ENCODE measurements at regions not wholly inside any gene's neighbourhood (a gene's known extent, or its start where the extent isn't known, plus 50 kb on each side); places are given as distances from the start of the nearest gene placed in this dataset.

- Histone ChIP-seq H3K4me3 (no peak overlapping the region), H3K36me3 (no peaks in the 10 kb centered on the region), H3K9me3 (no peaks in the 10 kb centered on the region), H3K27me3 (no peaks in the 10 kb centered on the region), H3K4me1 (no peaks in the 10 kb centered on the region), H3K27ac (no peak overlapping the region)
- intact Hi-C loops (cut with DNase I) = no loop called here
- no peak for DNase-seq
- TF ChIP-seq POLR2AphosphoS5 (IDR thresholded peaks at IDR 0.05) (no peak), EP300 (IDR thresholded peaks at IDR 0.05) (no peak), POLR2A (IDR thresholded peaks at IDR 0.05) (no peak)
- TF ChIP-seq, protein P1, sequence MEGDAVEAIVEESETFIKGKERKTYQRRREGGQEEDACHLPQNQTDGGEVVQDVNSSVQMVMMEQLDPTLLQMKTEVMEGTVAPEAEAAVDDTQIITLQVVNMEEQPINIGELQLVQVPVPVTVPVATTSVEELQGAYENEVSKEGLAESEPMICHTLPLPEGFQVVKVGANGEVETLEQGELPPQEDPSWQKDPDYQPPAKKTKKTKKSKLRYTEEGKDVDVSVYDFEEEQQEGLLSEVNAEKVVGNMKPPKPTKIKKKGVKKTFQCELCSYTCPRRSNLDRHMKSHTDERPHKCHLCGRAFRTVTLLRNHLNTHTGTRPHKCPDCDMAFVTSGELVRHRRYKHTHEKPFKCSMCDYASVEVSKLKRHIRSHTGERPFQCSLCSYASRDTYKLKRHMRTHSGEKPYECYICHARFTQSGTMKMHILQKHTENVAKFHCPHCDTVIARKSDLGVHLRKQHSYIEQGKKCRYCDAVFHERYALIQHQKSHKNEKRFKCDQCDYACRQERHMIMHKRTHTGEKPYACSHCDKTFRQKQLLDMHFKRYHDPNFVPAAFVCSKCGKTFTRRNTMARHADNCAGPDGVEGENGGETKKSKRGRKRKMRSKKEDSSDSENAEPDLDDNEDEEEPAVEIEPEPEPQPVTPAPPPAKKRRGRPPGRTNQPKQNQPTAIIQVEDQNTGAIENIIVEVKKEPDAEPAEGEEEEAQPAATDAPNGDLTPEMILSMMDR (IDR thresholded peaks at IDR 0.05) = no peak
Observed at GRCh38 chr10:36583690-36584089, 541.7 kb upstream of the ANKRD30A start.

DNA sequence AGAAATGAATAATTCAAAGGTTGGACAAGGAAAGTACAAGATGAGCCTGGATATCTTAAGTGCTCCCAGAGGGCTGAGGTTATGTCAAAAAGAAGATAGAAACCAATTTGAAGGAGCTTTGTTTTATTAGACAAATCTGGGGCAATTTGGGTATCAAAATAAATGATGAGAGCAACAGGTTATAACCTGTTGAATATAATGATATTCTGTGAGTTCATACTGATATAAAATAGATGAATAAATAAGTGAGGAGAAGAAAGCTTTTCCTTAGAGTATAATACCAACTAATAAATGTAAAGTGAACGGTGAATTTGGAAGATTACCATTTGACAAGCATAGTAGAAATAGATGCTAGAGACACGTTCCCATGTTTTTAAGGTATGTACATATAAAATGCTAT is 544.2 kb upstream of the ANKRD30A start:
- Histone ChIP-seq H3K9me3 (no peaks in the 10 kb centered on the region), H3K27ac (no peak overlapping the region), H3K36me3 (no peaks in the 10 kb centered on the region), H3K4me3 (no peak overlapping the region), H3K4me1 (no peaks in the 10 kb centered on the region), H3K27me3 (no peaks in the 10 kb centered on the region)
- intact Hi-C loops (cut with DNase I) = no loop called here
- TF ChIP-seq POLR2A (IDR thresholded peaks at IDR 0.05) (no peak), POLR2AphosphoS5 (IDR thresholded peaks at IDR 0.05) (no peak), EP300 (IDR thresholded peaks at IDR 0.05) (no peak)
- TF ChIP-seq, protein P1 (IDR thresholded peaks at IDR 0.05) = no peak
- WGBS, 2 donors = 85% methylated on average over 2 of the region's 2 CpGs
- no peak for DNase-seq

- Histone ChIP-seq H3K27ac (no peak overlapping the region), H3K36me3 (no peaks in the 10 kb centered on the region), H3K4me1 (no peaks in the 10 kb centered on the region), H3K9me3 (no peaks in the 10 kb centered on the region), H3K4me3 (no peak overlapping the region), H3K27me3 (no peaks in the 10 kb centered on the region)
- 87 to 88% methylated on average over 5 of the region's 5 CpGs for WGBS, 2 donors
- no peak for TF ChIP-seq POLR2A (IDR thresholded peaks at IDR 0.05)
- no peak for TF ChIP-seq POLR2AphosphoS5 (IDR thresholded peaks at IDR 0.05)
- intact Hi-C loops (cut with DNase I) = no loop called here
- no peak for DNase-seq
Observed at GRCh38 chr10:36578306-36578705, 547.1 kb upstream of the ANKRD30A start.

DNA sequence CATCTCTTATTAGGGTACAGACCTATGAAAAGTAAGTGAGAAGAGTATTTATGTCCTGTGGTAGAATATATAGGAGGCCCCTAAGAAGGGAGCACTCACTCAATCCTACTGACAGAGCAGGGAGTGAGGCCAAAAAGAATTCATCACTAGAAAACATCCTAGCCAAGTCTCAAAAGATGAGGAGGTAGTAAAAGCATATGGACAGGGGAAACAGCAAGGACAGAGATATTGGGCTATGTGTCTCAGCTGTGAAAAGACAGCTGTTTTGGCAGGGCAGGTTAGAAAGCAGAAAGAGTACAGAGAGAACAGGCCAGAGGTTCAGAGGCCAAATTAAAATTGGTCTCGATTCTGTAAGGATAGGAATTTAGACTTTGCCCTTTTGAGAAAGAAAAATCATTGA is 548.3 kb upstream of the ANKRD30A start:
- H3K4me3 ChIP-seq = no peak overlapping the region
- TF ChIP-seq, protein P1 (IDR thresholded peaks at IDR 0.05) = no peak
- TF ChIP-seq POLR2AphosphoS5 (IDR thresholded peaks at IDR 0.05) (no peak), EP300 (IDR thresholded peaks at IDR 0.05) (no peak), POLR2A (IDR thresholded peaks at IDR 0.05) (no peak)
- DNase-seq = no peak
- intact Hi-C loops (cut with DNase I) = no loop called here
- no peaks in the 10 kb centered on the region for H3K9me3 ChIP-seq
- WGBS, 2 donors = 65 to 83% methylated on average over 1 of the region's 1 CpG
- H3K27ac ChIP-seq = no peak overlapping the region
- H3K4me1 ChIP-seq = no peaks in the 10 kb centered on the region
- no peaks in the 10 kb centered on the region for H3K36me3 ChIP-seq
- no peaks in the 10 kb centered on the region for H3K27me3 ChIP-seq

DNA sequence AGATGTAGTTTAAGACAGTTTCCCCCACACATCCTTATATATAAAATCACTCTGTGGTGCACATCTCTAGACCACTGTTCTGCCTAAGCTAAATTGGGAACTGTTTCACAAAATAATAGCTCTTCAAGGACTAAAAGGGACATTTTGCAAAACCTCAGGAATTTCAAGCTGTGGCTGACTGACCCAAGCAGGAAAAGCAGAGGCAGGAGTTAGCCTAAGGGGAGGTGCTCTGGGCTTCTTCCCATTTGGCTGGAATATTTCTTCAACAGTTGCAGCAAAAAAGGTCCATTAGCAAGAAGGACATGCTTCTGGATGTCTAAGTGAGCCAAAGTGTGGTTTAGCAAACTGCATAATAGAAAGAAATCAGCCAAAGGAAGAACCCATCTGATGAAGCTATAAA is 551.2 kb upstream of the ANKRD30A start:
- DNase-seq = no peak
- H3K27ac ChIP-seq = no peak overlapping the region
- intact Hi-C loops (cut with DNase I) = no loop called here

More for the DNA sequence above, 551.2 kb upstream of the ANKRD30A start:
- Histone ChIP-seq H3K36me3 (no peaks in the 10 kb centered on the region), H3K27me3 (no peaks in the 10 kb centered on the region), H3K4me1 (no peaks in the 10 kb centered on the region), H3K4me3 (no peak overlapping the region), H3K9me3 (no peaks in the 10 kb centered on the region)
- TF ChIP-seq POLR2AphosphoS5 (IDR thresholded peaks at IDR 0.05) = no peak
- no peak for TF ChIP-seq EP300 (IDR thresholded peaks at IDR 0.05)
- no peak for TF ChIP-seq POLR2A (IDR thresholded peaks at IDR 0.05)
- TF ChIP-seq, protein P1 (IDR thresholded peaks at IDR 0.05) = no peak
